Caco-2 (cell line): ENCODE measurements at regions not wholly inside any gene's neighbourhood (a gene's known extent, or its start where the extent isn't known, plus 50 kb on each side); places are given as distances from the start of the nearest gene placed in this dataset.

Experiments
- BruUV-seq: library from RNA; stranded (reverse); fragments of 400-500 nt; replicated peaks from 2 replicates; lab custom pipeline; 2021; lab: Mats Ljungman, UMichigan
- CTCF ChIA-PET: fragments of 300-600 bp; sonication (Branson Sonifier 250); formaldehyde crosslinking; loops from one replicate; lab custom pipeline; 2022; ENCODE audit warnings: antibody characterized with exemption; lab: Charles Lee
- POLR2A ChIA-PET: fragments of 300-600 bp; sonication (Branson Sonifier 250); formaldehyde crosslinking; loops from one replicate; lab custom pipeline; 2022; ENCODE audit warnings: antibody characterized with exemption; lab: Charles Lee
- DNase-seq, 2 experiments: peaks; one replicate each; pipeline versions ENCODE4 v3.0.0 to v3.0.0-alpha.2; 2020 to 2022
- H3K27me3 ChIP-seq: replicated peaks from 2 replicates; pipeline ENCODE4 v1.6.0; 2011; ENCODE audit warnings: low read length; ENCODE audit not compliant: control insufficient read depth, insufficient read depth
- H3K36me3 ChIP-seq: 2 replicates; pipeline ENCODE4 v1.5.1; 2011; ENCODE audit warnings: low read length; ENCODE audit not compliant: control insufficient read depth, insufficient read depth
- H3K4me1 ChIP-seq: fragments of 250-450 bp; sonication (Bioruptor Pico); 2 replicates; pipeline ENCODE4 v1.5.1; 2020; ENCODE audit warnings: mild to moderate bottlenecking
- H3K4me3 ChIP-seq: 2 replicates; pipeline ENCODE4 v1.5.1; 2011; ENCODE audit warnings: low read depth, mild to moderate bottlenecking, control low read depth, low read length
- H3K9me3 ChIP-seq: fragments of 250-450 bp; sonication (Bioruptor Pico); 2 replicates; pipeline ENCODE4 v1.5.1; 2020; ENCODE audit warnings: mild to moderate bottlenecking, moderate library complexity
- H3K27ac Mint-ChIP-seq: one replicate; pipeline ENCODE4 v1.8.0; 2022; ENCODE audit warnings: mixed read lengths; ENCODE audit not compliant: unreplicated experiment
- H3K27me3 Mint-ChIP-seq: one replicate; pipeline ENCODE4 v1.8.0; 2022; ENCODE audit warnings: mixed read lengths; ENCODE audit not compliant: insufficient read depth, unreplicated experiment
- H3K36me3 Mint-ChIP-seq: one replicate; pipeline ENCODE4 v1.8.0; 2022; ENCODE audit warnings: mild to moderate bottlenecking, mixed read lengths; ENCODE audit not compliant: insufficient read depth, unreplicated experiment
- H3K4me1 Mint-ChIP-seq: one replicate; pipeline ENCODE4 v1.8.0; 2022; ENCODE audit warnings: low read depth, mixed read lengths; ENCODE audit not compliant: unreplicated experiment
- H3K4me3 Mint-ChIP-seq: one replicate; pipeline ENCODE4 v1.8.0; 2022; ENCODE audit warnings: mild to moderate bottlenecking, moderate library complexity, mixed read lengths; ENCODE audit not compliant: unreplicated experiment
- H3K9me3 Mint-ChIP-seq: one replicate; pipeline ENCODE4 v1.8.0; 2022; ENCODE audit warnings: mixed read lengths; ENCODE audit not compliant: unreplicated experiment
- intact Hi-C: fragments of 100-400 bp; cut with micrococcal nuclease; formaldehyde crosslinking; loops from one replicate; pipeline ENCODE4 v1.10.0; 2022; ENCODE audit not compliant: unreplicated experiment
- TF ChIP-seq, protein P1 (sequence below), 2 experiments: fragments of 200-600 bp in 1 of 2; IDR thresholded peaks; 1 replicate in 1 of 2; 2 replicates in 1 of 2; pipeline versions ENCODE4 v1.5.1 to v1.8.0; 2011 to 2022; ENCODE audit warnings: antibody characterized with exemption in 1 of 2, control low read depth in 1 of 2, inconsistent platforms in 1 of 2, low read depth in 1 of 2, low read length in 1 of 2, mild to moderate bottlenecking in 1 of 2, moderate library complexity in 1 of 2; ENCODE audit not compliant: insufficient read depth in 1 of 2, severe bottlenecking in 1 of 2, unreplicated experiment in 1 of 2

DNA sequence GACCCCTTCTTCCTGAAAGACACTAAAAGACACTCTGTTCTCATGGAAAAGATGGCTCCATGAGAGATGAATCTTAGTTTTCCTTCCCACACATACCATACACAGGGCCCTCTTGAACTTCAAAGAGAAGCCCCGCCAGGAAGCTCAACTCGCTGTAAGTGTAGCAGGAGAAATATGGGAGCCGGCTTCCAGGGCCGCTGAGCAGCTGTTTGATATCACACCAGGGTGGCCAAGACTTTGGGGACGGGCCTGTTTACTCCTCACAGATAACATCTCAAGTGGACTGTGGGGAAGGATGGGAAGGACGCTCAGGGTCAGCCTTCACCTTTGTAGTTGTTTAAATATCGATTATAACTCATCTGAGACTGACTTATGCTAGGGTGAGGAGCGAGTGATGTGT, 235.5 kb upstream of the TBX3 start:
- TF ChIP-seq, protein P1, sequence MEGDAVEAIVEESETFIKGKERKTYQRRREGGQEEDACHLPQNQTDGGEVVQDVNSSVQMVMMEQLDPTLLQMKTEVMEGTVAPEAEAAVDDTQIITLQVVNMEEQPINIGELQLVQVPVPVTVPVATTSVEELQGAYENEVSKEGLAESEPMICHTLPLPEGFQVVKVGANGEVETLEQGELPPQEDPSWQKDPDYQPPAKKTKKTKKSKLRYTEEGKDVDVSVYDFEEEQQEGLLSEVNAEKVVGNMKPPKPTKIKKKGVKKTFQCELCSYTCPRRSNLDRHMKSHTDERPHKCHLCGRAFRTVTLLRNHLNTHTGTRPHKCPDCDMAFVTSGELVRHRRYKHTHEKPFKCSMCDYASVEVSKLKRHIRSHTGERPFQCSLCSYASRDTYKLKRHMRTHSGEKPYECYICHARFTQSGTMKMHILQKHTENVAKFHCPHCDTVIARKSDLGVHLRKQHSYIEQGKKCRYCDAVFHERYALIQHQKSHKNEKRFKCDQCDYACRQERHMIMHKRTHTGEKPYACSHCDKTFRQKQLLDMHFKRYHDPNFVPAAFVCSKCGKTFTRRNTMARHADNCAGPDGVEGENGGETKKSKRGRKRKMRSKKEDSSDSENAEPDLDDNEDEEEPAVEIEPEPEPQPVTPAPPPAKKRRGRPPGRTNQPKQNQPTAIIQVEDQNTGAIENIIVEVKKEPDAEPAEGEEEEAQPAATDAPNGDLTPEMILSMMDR (IDR thresholded peaks at IDR 0.05; ENCODE audit: insufficient read depth in 1 of 2, low read depth in 1 of 2, low read length in 1 of 2, severe bottlenecking in 1 of 2, unreplicated experiment in 1 of 2), result no peak
- Mint-ChIP-seq H3K27ac (peak overlapping the region; percentile 74), H3K36me3 (no peaks in the 10 kb centered on the region)

GRCh38 chr12:114918535-114919233, 234.7 kb upstream of the TBX3 start:
- peak; percentile 69 to 79 for DNase-seq
- Mint-ChIP-seq H3K27ac (peak overlapping the region; percentile 74), H3K9me3 (no peaks in the 10 kb centered on the region), H3K4me1 (peaks cover 12% of the 10 kb centered on the region), H3K36me3 (no peaks in the 10 kb centered on the region), H3K27me3 (no peaks in the 10 kb centered on the region), H3K4me3 (no peak overlapping the region)
- ChIA-PET CTCF (interaction anchor here (0.6 to 1.0 kb wide), 5 partner anchors 16 to 307 kb away, joined by 3 to 11 read pairs (median 4); partner anchors contain the start of gene TBX3), POLR2A (interaction anchor here (0.5 to 1.0 kb wide), 3 partner anchors 16 to 235 kb away, joined by 3 to 7 read pairs (median 3); partner anchors contain the start of gene TBX3)
- TF ChIP-seq, protein P1 (IDR thresholded peaks at IDR 0.05; ENCODE audit: insufficient read depth in 1 of 2, low read depth in 1 of 2, low read length in 1 of 2, severe bottlenecking in 1 of 2, unreplicated experiment in 1 of 2), result no peak
- no TSS peak for BruUV-seq
- H3K36me3 ChIP-seq, result no peaks in the 10 kb centered on the region
- intact Hi-C loops, result no loop called here
- no peak overlapping the region for H3K4me3 ChIP-seq
- H3K4me1 ChIP-seq, result peaks cover 28% of the 10 kb centered on the region
- H3K27me3 ChIP-seq, result no peaks in the 10 kb centered on the region
- H3K9me3 ChIP-seq, result no peaks in the 10 kb centered on the region

More for the DNA sequence above, 235.5 kb upstream of the TBX3 start:
- ChIA-PET POLR2A (interaction anchor here (0.6 to 1.0 kb wide), 2 partner anchors 16 to 235 kb away, joined by 3 to 7 read pairs; partner anchors contain the start of gene TBX3), CTCF (interaction anchor here (0.6 to 1.0 kb wide), 2 partner anchors 15 to 16 kb away, joined by 3 to 4 read pairs; no protein-coding TSS in a partner anchor)
- H3K4me1 ChIP-seq, result peaks cover 23% of the 10 kb centered on the region
- DNase-seq, result peak; percentile 14 to 49
- H3K27me3 ChIP-seq, result no peaks in the 10 kb centered on the region
- no peak overlapping the region for H3K4me3 ChIP-seq
- no peaks in the 10 kb centered on the region for H3K9me3 ChIP-seq
- no TSS peak for BruUV-seq
- no peak overlapping the region for H3K4me3 Mint-ChIP-seq
- peaks cover 12% of the 10 kb centered on the region for H3K4me1 Mint-ChIP-seq
- intact Hi-C loops, result no loop called here
- H3K36me3 ChIP-seq, result no peaks in the 10 kb centered on the region
- no peaks in the 10 kb centered on the region for H3K9me3 Mint-ChIP-seq
- no peaks in the 10 kb centered on the region for H3K27me3 Mint-ChIP-seq

GRCh38 chr12:114917953-114918352, 234.0 kb upstream of the TBX3 start:
- intact Hi-C loops, result no loop called here
- no peak overlapping the region for H3K27ac Mint-ChIP-seq
- BruUV-seq, result no TSS peak
- CTCF ChIA-PET, result no interaction called here
- H3K4me3 ChIP-seq, result no peak overlapping the region
- peaks cover 28% of the 10 kb centered on the region for H3K4me1 ChIP-seq
- H3K36me3 Mint-ChIP-seq, result no peaks in the 10 kb centered on the region
- H3K9me3 Mint-ChIP-seq, result no peaks in the 10 kb centered on the region
- DNase-seq, result no peak
- H3K4me1 Mint-ChIP-seq, result peaks cover 12% of the 10 kb centered on the region
- POLR2A ChIA-PET, result no interaction called here
- H3K27me3 ChIP-seq, result no peaks in the 10 kb centered on the region
- TF ChIP-seq, protein P1 (IDR thresholded peaks at IDR 0.05; ENCODE audit: insufficient read depth in 1 of 2, low read depth in 1 of 2, low read length in 1 of 2, severe bottlenecking in 1 of 2, unreplicated experiment in 1 of 2), result no peak
- no peaks in the 10 kb centered on the region for H3K36me3 ChIP-seq
- H3K27me3 Mint-ChIP-seq, result no peaks in the 10 kb centered on the region
- no peak overlapping the region for H3K4me3 Mint-ChIP-seq
- H3K9me3 ChIP-seq, result no peaks in the 10 kb centered on the region
